Kidney (tissue), 13 donors: ENCODE measurements at regions not wholly inside any gene's neighbourhood (a gene's known extent, or its start where the extent isn't known, plus 50 kb on each side); places are given as distances from the start of the nearest gene placed in this dataset.

Source experiments
- DNase-seq, 5 donors: peaks; one replicate each; pipeline ENCODE4 v3.0.0-alpha.2; 2013 to 2020
- FAIRE-seq: peaks from 2 replicates; lab custom pipeline; 2012; peaks lifted over from hg19 to GRCh38; lab: Jason Lieb, UNC
- H3K27ac ChIP-seq, 2 donors: one replicate each; pipeline ENCODE4 v1.7.0; 2013; ENCODE audit warnings: low read depth in 2 of 2, low read length in 2 of 2, inconsistent platforms in 1 of 2
- H3K27me3 ChIP-seq: one replicate; pipeline ENCODE4 v1.7.1; 2013; ENCODE audit warnings: low read length, inconsistent platforms; ENCODE audit not compliant: control insufficient read depth, insufficient read depth
- H3K36me3 ChIP-seq, 3 donors: one replicate each; pipeline versions ENCODE4 v1.7.0 to v1.7.1; 2013; ENCODE audit warnings: low read length in 3 of 3, control low read depth in 1 of 3, inconsistent platforms in 1 of 3; ENCODE audit not compliant: insufficient read depth in 3 of 3, control insufficient read depth in 2 of 3
- H3K4me1 ChIP-seq, 3 donors: one replicate each; pipeline versions ENCODE4 v1.7.0 to v1.7.1; 2013; ENCODE audit warnings: low read length in 3 of 3, inconsistent platforms in 1 of 3, low read depth in 1 of 3; ENCODE audit not compliant: control insufficient read depth in 2 of 3, insufficient read depth in 2 of 3
- H3K4me3 ChIP-seq, 3 donors: one replicate each; pipeline versions ENCODE4 v1.7.0 to v1.8.1; 2013; ENCODE audit warnings: low read length in 3 of 3, control low read depth in 1 of 3, inconsistent platforms in 1 of 3
- H3K9ac ChIP-seq, 3 donors: one replicate each; pipeline versions ENCODE4 v1.7.0 to v1.7.1; 2013; ENCODE audit warnings: low read length in 3 of 3, control low read depth in 1 of 3, inconsistent platforms in 1 of 3
- H3K9me3 ChIP-seq, 3 donors: one replicate each; pipeline versions ENCODE4 v1.7.0 to v1.7.1; 2013; ENCODE audit warnings: low read length in 3 of 3, control low read depth in 1 of 3, inconsistent platforms in 1 of 3; ENCODE audit not compliant: control insufficient read depth in 2 of 3, insufficient read depth in 1 of 3
- CTCF ChIP-seq: IDR thresholded peaks from 3 replicates; pipeline ENCODE4 v1.5.1; 2012; ENCODE audit warnings: mild to moderate bottlenecking, moderate library complexity, borderline replicate concordance; ENCODE audit not compliant: insufficient read depth; ENCODE audit errors: extremely low read depth
- intact Hi-C: fragments of 100-400 bp; cut with DNase I; formaldehyde crosslinking; loops from one replicate; pipeline ENCODE4 v1.11.1; 2022
- donor health status: control.
- donor health status: control.
- donor health status: control.
- donor health status: control.
- donor health status: control.
- donor health status: DM: yes; HTN: yes; CAD: no.
- donor health status: Normal renal cell carcinoma (clear cell type).

DNA sequence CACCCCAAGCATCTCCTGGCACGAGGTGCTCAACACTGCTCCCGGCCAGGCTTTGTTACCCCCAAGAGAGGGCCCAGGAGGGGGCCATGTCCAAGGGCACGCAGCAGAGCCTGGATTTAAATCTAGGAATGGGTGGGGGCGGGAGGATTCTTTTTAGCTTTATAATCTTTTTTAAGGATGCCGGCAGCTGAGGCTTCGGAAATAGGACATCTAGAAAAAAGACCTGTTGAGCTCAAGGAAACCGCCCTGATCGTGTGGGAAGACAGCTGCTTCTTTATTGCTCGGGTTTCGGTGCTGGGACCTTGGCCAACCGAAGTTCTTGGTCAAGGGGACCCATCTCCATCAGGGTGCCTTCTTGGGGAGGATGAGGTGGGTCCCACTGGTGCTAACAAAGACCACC is 317.9 kb downstream of the CTTN start:
- H3K36me3 ChIP-seq = no peaks in the 10 kb centered on the region
- H3K4me1 ChIP-seq = no peaks in the 10 kb centered on the region
- no peaks in the 10 kb centered on the region for H3K9me3 ChIP-seq
- no peak for TF ChIP-seq CTCF
- FAIRE-seq (no peak), DNase-seq (peak in 1 of 5 donors; percentile 44)
- intact Hi-C loops = no loop called here
- peaks cover 2% of the 10 kb centered on the region for H3K27me3 ChIP-seq
- no peak overlapping the region for H3K27ac ChIP-seq
- H3K9ac ChIP-seq = no peak overlapping the region
- no peak overlapping the region for H3K4me3 ChIP-seq

DNA sequence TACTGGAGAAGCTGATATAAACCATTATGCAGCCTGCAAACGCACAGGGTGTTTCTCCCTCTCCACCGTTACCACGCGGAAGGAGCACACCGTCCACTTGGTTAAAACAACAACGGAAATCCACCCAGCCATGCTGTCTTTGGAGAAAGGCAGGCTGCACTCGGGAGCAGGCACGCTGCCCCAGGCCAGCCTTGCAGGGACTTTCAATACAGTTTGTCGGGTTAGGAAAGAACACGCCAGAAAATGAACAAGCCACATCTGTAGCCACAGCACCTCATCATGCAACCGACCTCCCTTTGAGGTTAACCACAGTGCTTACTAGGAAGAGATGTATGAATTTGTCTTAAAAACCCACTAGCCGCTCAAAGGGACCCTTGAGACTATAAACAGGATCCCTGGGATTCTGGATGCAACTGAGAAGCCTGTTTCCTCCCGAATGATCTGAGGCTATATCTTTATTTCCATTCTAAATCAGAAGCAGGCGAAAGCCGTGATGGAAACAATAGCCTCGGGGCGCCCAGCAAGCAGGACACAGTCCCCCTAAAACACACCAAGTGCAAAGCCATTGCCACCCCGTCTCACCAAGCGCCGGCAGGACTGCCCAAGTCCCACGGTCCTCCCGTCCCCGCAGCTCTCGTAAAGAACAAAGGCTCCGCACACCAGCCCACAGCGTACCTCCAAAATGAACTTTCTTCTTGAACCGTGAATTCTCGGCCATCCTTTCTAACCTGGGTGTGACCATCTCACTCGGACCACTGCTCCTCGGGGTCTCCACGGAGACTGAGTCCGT is 318.9 kb downstream of the CTTN start:
- TF ChIP-seq CTCF = no peak
- Histone ChIP-seq H3K27me3 (peaks cover 2% of the 10 kb centered on the region), H3K9ac (no peak overlapping the region), H3K27ac (no peak overlapping the region), H3K4me1 (peaks cover 0 to 3% (median 0%) of the 10 kb centered on the region in 3 donors), H3K36me3 (no peaks in the 10 kb centered on the region), H3K9me3 (no peaks in the 10 kb centered on the region), H3K4me3 (no peak overlapping the region)
- peak in 1 of 5 donors; percentile 51 for DNase-seq
- intact Hi-C loops = no loop called here
- FAIRE-seq = no peak

GRCh38 chr11:70717936-70718595 is 319.7 kb downstream of the CTTN start:
- H3K4me1 ChIP-seq = peaks cover 0 to 3% (median 0%) of the 10 kb centered on the region in 3 donors
- H3K9me3 ChIP-seq = no peaks in the 10 kb centered on the region
- TF ChIP-seq CTCF = no peak
- H3K36me3 ChIP-seq = no peaks in the 10 kb centered on the region
- intact Hi-C loops = no loop called here
- FAIRE-seq (no peak), DNase-seq (peak in 3 of 5 donors; percentile 44 to 62 (median 62))
- peaks cover 2% of the 10 kb centered on the region for H3K27me3 ChIP-seq
- H3K9ac ChIP-seq = no peak overlapping the region
- no peak overlapping the region for H3K27ac ChIP-seq
- H3K4me3 ChIP-seq = no peak overlapping the region
